Stimulated activated CD8-positive, alpha-beta memory T cell treated with anti-CD3 and anti-CD28 coated beads, Interleukin-4, amount 100 ng/mL, for 24 hours (primary cell): ENCODE measurements at regions not wholly inside any gene's neighbourhood (a gene's known extent, or its start where the extent isn't known, plus 50 kb on each side); places are given as distances from the start of the nearest gene placed in this dataset.

ENCODE experiments used
- DNase-seq: peaks from one replicate; pipeline ENCODE4 v3.0.0-alpha.2; 2020; ENCODE audit warnings: low read depth

GRCh38 chr4:147054228-147054872 is 108.7 kb upstream of the TTC29 start:
- DNase-seq, result no peak

- DNase-seq, result no peak
Observed at GRCh38 chr4:147056940-147057610, 111.4 kb upstream of the TTC29 start.

GRCh38 chr4:147057611-147058190 is 112.0 kb upstream of the TTC29 start:
- no peak for DNase-seq

DNA sequence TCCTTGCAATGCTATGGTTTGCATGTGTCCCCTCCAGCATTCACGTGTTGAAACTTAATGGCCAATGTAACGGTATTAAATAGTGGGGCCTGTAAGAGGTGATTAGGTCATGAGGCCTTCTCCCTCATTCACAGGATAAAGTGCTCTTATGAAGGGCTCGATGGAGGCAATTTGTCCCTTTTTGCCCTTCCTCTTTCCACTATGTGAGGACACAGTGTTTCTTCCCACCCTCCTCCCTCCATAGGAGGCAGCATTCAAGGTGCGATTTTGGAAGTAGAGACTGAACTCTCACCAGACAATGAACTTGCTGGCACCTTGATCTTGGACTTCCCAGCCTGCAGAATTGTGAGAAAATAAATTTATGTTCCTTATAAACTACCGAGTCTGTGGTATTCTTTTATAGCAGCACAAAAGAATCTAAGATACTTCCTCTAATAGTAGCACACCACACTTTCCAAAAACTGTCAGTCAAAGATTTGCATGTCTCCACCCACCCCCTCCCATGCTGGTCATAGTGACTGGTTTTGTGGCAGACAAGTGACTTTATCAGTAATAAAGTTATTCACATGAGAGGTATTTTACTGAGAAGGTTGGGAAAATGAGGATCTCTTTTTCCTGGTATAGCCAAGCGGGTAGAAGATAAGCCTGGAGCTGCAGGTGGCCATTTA is 113.5 kb upstream of the TTC29 start:
- no peak for DNase-seq

DNA sequence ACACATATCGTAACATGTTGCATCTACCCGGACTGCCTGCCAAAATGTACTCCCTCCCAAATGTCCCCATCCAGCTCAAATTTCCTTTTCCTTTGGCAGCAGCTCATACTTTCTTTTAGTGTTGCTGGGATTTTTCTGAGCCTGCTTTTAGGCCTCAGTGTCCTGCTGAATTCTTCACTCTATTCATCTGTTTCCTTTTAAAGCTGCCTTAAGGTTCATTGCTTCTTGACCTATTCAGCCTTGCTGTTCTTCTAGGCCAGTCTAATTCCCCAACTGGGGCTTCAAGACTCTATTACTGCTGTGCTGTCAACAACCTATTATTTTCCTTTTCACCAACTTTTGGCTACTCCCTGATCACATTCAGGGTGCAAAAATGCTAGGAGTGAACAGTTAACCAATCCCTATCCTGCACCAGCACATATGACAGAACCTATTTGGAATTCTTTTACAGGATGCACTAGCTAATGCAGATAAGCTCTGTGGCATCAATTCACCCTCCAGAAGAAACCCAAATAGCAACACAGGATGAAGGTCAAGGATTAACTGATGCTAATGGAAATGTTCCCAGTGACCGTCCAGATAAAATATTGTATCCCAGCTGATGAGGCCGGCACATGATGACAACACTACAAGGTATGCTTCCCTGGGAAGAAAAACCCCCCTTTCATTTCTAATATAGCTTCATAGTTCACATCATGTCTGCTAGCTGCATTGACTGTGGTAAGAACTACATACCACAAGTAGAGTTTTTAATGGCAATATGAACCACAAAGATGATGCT is 114.7 kb upstream of the TTC29 start:
- no peak for DNase-seq

GRCh38 chr4:147064856-147065255 is 119.2 kb upstream of the TTC29 start:
- no peak for DNase-seq

GRCh38 chr4:147068564-147068963 is 122.9 kb upstream of the TTC29 start:
- DNase-seq, result no peak

- no peak for DNase-seq
Observed at GRCh38 chr4:147071209-147071740, 125.6 kb upstream of the TTC29 start.

GRCh38 chr4:147076179-147076578 is 130.5 kb upstream of the TTC29 start:
- no peak for DNase-seq

- DNase-seq, result no peak
Observed at GRCh38 chr4:147076728-147077127, 131.1 kb upstream of the TTC29 start.

DNA sequence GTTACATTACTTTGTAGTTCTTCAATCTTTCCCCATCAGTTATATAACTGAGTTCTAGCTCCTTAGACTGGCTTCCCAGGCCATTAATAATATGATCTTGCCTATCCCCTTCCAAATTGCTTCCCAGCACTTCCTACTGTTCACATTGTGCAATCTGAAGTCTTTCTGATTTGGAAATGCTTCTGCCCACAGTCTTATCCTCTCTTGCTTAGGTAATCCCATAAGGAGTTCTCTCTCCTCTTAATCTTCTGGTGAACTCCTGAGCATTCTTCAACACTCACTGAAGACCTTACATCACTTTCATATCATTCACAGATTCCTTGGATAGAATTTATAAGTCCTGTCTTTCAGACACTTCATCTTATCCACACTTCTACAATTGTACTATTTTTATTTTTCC is 132.7 kb upstream of the TTC29 start:
- DNase-seq, result no peak

DNA sequence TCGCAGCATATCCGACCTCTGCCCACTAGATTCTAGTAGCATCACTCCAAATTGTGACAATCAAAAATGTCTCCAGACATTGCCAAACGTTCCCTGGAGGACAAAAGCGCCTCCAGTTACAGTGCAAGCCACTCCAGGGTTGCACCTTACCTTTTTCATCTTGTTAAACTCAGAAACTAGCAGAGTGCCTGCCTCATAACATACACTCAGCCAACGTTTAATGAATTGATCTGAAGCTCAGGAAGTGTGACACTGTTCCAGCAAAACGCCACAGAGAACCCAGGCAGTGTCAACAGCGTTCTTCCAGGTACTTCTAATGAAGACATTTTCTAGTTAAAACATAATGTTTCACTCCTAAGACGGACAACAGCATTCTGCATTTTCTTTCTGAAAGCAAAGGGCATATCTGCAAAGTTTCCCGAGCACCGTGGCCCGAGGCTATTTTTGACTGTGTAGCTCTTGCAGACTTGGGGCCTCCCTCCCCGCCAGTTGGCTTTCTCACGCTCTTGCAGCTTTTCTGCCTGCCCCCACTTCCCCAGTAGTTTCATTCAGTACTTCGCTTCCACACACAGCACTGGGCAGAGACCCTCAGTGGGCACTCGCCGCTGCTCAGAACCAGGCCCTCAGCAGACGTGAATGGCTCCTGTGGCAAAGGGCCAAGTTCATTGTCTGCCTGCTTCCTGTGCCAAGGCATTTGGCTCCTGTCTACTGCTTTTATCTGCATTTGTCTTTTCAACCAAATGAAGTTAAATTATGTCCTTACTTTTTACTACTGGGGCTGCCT is 133.4 kb upstream of the TTC29 start:
- DNase-seq, result no peak

DNA sequence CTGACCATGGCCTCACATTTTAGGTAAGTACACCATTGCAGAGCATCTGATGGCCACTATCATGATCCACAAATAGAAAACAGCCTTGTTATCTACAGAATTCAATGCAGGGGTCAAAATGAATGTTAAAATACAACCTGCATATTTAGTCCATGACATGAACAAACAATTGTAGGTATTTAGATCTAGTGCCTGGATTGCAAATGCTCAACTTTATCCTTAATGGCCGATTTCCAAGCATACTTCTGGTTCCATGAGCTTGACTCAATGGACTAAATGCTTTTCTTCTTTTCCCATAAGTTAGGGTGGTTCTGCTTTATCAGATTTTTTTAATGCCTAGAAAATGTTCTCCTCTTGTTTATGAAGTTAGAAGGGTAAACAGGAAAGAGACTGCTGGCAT is 139.2 kb upstream of the TTC29 start:
- no peak for DNase-seq

DNA sequence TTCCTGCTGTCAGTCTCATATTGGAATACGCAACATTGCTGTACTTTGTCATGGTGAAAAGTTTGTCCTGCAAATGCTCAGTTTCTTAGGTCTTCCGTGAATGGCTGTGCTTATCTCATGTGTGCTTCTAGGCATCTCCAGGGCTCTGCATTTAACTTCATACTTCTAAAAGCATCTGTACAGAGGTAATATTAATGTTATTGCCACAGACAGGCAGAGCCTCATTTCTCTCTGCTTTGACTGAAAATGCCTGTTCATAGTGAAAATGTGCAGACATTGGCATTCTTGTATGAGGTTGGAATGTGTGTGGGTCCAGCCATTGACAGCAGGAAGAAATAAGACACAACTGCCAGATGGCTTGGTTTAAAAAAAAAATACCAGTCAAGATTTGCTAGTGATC is 140.1 kb upstream of the TTC29 start:
- DNase-seq, result no peak

- DNase-seq, result no peak
Observed at GRCh38 chr4:147088146-147088545, 142.5 kb upstream of the TTC29 start.

DNA sequence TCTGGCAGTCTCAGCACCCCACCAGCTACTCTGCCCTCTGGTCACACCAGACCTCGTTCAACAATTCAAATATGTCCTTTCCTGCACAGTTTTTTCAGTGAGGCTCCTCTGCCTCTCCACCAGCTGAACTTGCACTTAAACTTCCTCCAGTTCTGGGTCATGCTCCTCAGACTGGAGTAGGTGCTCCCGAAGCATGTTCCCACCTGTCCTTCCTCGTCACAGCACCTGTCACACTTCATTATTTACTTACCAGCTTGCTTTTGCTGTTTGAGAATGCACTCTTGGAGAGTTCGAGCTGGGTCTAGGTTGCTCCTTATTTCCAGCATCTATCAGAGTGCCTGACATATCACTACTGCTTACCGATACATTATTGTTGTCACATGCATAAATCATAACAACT is 144.8 kb upstream of the TTC29 start:
- no peak for DNase-seq

DNA sequence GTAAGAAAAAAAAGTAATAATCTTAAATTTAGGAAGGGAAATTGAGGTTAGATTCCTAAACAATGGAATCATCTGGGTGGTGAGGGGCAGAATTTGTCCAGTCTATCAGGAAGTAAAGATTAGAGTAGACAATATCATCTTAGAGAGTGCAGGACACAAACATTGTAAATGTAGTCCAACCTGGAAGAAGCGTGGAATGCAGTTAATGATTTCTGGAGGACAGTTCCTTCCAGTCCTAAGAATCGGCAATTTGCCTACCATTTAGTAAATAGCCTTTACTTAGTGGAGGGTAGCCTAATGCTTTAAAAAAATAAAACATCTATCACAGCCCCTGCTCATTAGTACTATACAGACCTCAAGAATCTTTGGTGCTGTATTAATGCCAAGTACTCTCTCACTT is 147.5 kb upstream of the TTC29 start:
- no peak for DNase-seq

DNA sequence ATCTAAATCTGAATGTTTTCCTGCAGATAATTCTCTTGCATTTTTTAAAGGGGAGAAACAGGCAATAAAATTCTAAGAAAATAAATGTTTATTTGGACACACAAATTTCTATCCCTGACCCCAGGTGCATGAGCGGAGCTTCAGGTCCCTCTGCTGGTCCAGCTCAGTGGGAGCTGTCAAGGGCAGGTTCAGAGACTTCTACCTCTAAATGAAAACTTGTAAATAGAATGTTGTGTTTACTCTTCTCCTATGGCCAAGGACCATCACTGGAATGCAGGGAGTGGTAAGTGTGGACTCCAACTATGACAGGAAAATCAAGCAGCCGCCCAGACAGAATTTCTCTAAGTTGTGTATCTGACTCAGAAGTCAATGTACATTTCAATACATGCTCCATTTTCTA is 148.6 kb upstream of the TTC29 start:
- DNase-seq, result no peak

DNA sequence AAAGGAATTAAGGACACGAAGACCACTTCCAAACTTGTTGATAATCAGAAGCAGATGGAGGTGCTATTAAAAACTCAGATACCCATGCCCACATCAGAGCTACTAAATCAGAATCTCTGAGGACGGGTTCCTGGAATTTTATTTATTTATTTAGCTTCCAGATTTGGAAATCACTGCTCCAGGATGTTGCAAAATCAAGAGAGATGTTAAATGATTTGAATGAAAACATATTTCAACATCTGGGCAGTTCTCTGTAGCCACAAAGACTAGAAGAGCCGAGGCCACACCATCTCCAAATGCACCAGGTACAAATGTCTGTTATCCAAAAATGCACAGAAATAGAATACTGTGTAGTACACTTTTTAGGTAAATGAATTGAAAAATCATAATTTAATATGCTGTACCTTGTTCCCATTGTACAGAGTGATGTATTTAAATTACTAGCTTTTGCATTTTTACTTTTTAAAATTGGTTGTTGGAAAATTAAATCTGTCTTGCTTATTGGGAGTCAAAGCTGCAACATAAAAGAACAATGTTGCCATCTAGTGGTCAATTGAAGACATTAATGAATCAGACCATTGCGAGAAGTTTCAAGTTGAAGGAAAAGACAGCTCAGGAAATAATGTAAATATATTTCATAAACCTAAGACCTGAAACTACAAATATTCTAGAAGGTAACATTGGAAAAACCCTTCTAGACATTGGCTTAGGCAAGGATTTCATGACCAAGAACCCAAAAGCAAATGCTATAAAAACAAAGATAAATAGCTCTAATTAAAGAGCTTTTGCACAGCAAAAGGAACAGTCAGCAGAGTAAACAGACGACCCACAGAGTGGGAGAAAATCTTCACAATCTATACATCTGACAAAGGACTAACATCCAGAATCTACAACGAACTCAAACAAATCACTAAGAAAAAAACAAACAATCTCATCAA is 151.3 kb upstream of the TTC29 start:
- DNase-seq, result no peak

- DNase-seq, result no peak
Observed at GRCh38 chr4:147101678-147102077, 156.0 kb upstream of the TTC29 start.
